LNCAP (cell line): ENCODE measurements at regions not wholly inside any gene's neighbourhood (a gene's known extent, or its start where the extent isn't known, plus 50 kb on each side); places are given as distances from the start of the nearest gene placed in this dataset.

Source experiments
- CTCF ChIP-seq: fragments of 450-650 bp; IDR thresholded peaks from 2 replicates; pipeline ENCODE4 v1.5.1; 2017; ENCODE audit warnings: mild to moderate bottlenecking

- no peak for TF ChIP-seq CTCF
Measured at GRCh38 chr6:140956571-140957369, 1176.0 kb upstream of the GJE1 start.

GRCh38 chr6:140940251-140940925 lies 1192.3 kb upstream of the GJE1 start:
- no peak for TF ChIP-seq CTCF

GRCh38 chr6:140932909-140933308 lies 1199.8 kb upstream of the GJE1 start:
- no peak for TF ChIP-seq CTCF

GRCh38 chr6:140931581-140931980 lies 1201.1 kb upstream of the GJE1 start:
- TF ChIP-seq CTCF, result no peak

- no peak for TF ChIP-seq CTCF
Measured at GRCh38 chr6:140929121-140929520, 1203.6 kb upstream of the GJE1 start.

- TF ChIP-seq CTCF, result no peak
Measured at GRCh38 chr6:140923048-140923447, 1209.7 kb upstream of the GJE1 start.

- peak; percentile 90 for TF ChIP-seq CTCF
Measured at GRCh38 chr6:140921366-140922226, 1211.1 kb upstream of the GJE1 start.
